ENCODE measurements at regions not wholly inside any gene's neighbourhood (a gene's known extent, or its start where the extent isn't known, plus 50 kb on each side); places are given as distances from the start of the nearest gene placed in this dataset.

- DNase-seq (ENCODE audit: low spot score in 2 of 2) (no peak), ATAC-seq (no peak)
- H3K36me3 Mint-ChIP-seq, result no peaks in the 10 kb centered on the region
- H3K27ac Mint-ChIP-seq, result no peak overlapping the region
- peaks cover 6 to 9% of the 10 kb centered on the region in 2 donors for H3K9me3 Mint-ChIP-seq
Measured at GRCh38 chr14:44030831-44031383, 476.2 kb downstream of the FSCB start.

GRCh38 chr14:44029933-44030332 is 477.1 kb downstream of the FSCB start:
- Mint-ChIP-seq H3K9me3 (peaks cover 6 to 9% of the 10 kb centered on the region in 2 donors), H3K27ac (no peak overlapping the region), H3K36me3 (no peaks in the 10 kb centered on the region)
- DNase-seq (ENCODE audit: low spot score in 2 of 2) (no peak), ATAC-seq (no peak)

- H3K27ac Mint-ChIP-seq, result no peak overlapping the region
- ATAC-seq, result no peak
- peaks cover 0 to 19% of the 10 kb centered on the region in 2 donors for H3K36me3 Mint-ChIP-seq
- DNase-seq (ENCODE audit: low spot score in 2 of 2), result no peak
- H3K9me3 Mint-ChIP-seq, result peaks cover 4 to 15% of the 10 kb centered on the region in 2 donors
Measured at GRCh38 chr14:44027397-44027796, 479.7 kb downstream of the FSCB start.

GRCh38 chr14:44010595-44010994 is 496.5 kb downstream of the FSCB start:
- no peak for ATAC-seq
- no peak overlapping the region for H3K27ac Mint-ChIP-seq
- no peaks in the 10 kb centered on the region for H3K36me3 Mint-ChIP-seq
- DNase-seq (ENCODE audit: low spot score in 2 of 2), result no peak
- peaks cover 28 to 35% of the 10 kb centered on the region in 2 donors for H3K9me3 Mint-ChIP-seq

- DNase-seq (ENCODE audit: low spot score in 2 of 2), result no peak
Measured at GRCh38 chr14:44010071-44010470, 497.0 kb downstream of the FSCB start.

GRCh38 chr14:44009642-44010041 is 497.4 kb downstream of the FSCB start:
- peaks cover 23 to 31% of the 10 kb centered on the region in 2 donors for H3K9me3 Mint-ChIP-seq

More at GRCh38 chr14:44010071-44010470, 497.0 kb downstream of the FSCB start:
- ATAC-seq, result no peak
- Mint-ChIP-seq H3K36me3 (no peaks in the 10 kb centered on the region), H3K27ac (no peak overlapping the region), H3K9me3 (peaks cover 24 to 31% of the 10 kb centered on the region in 2 donors)

GRCh38 chr14:43988989-43989388 is 518.1 kb downstream of the FSCB start:
- Mint-ChIP-seq H3K36me3 (no peaks in the 10 kb centered on the region), H3K27ac (no peak overlapping the region), H3K9me3 (peaks cover 12 to 20% of the 10 kb centered on the region in 2 donors)
- DNase-seq (ENCODE audit: low spot score in 2 of 2) (no peak), ATAC-seq (no peak)

More at GRCh38 chr14:44009642-44010041, 497.4 kb downstream of the FSCB start:
- H3K27ac Mint-ChIP-seq, result no peak overlapping the region
- peaks cover 0 to 4% of the 10 kb centered on the region in 2 donors for H3K36me3 Mint-ChIP-seq
- DNase-seq (ENCODE audit: low spot score in 2 of 2) (no peak), ATAC-seq (no peak)

GRCh38 chr14:43983721-43984120 is 523.4 kb downstream of the FSCB start:
- peaks cover 0 to 3% of the 10 kb centered on the region in 2 donors for H3K36me3 Mint-ChIP-seq
- peaks cover 15 to 27% of the 10 kb centered on the region in 2 donors for H3K9me3 Mint-ChIP-seq
- no peak for ATAC-seq
- H3K27ac Mint-ChIP-seq, result no peak overlapping the region
- DNase-seq (ENCODE audit: low spot score in 2 of 2), result no peak

GRCh38 chr14:43981135-43981768 is 525.8 kb downstream of the FSCB start:
- Mint-ChIP-seq H3K9me3 (peaks cover 16 to 29% of the 10 kb centered on the region in 2 donors), H3K36me3 (peaks cover 0 to 4% of the 10 kb centered on the region in 2 donors), H3K27ac (no peak overlapping the region)
- DNase-seq (ENCODE audit: low spot score in 2 of 2) (no peak), ATAC-seq (no peak)

- Mint-ChIP-seq H3K27ac (no peak overlapping the region), H3K36me3 (peaks cover 0 to 7% of the 10 kb centered on the region in 2 donors), H3K9me3 (peaks cover 15 to 16% of the 10 kb centered on the region in 2 donors)
- DNase-seq (ENCODE audit: low spot score in 2 of 2), result no peak
- ATAC-seq, result no peak
Measured at GRCh38 chr14:43956741-43957140, 550.3 kb downstream of the FSCB start.

GRCh38 chr14:43949400-43949799 is 557.7 kb downstream of the FSCB start:
- Mint-ChIP-seq H3K27ac (no peak overlapping the region), H3K9me3 (peaks cover 3 to 14% of the 10 kb centered on the region in 2 donors), H3K36me3 (no peaks in the 10 kb centered on the region)
- ATAC-seq (no peak), DNase-seq (ENCODE audit: low spot score in 2 of 2) (no peak)

- Mint-ChIP-seq H3K27ac (no peak overlapping the region), H3K36me3 (no peaks in the 10 kb centered on the region), H3K9me3 (peaks cover 11 to 17% of the 10 kb centered on the region in 2 donors)
- ATAC-seq (no peak), DNase-seq (ENCODE audit: low spot score in 2 of 2) (no peak)
Measured at GRCh38 chr14:43939836-43940235, 567.2 kb downstream of the FSCB start.

- H3K27ac Mint-ChIP-seq, result no peak overlapping the region
- DNase-seq (ENCODE audit: low spot score in 2 of 2) (no peak), ATAC-seq (no peak)
- peaks cover 11 to 17% of the 10 kb centered on the region in 2 donors for H3K9me3 Mint-ChIP-seq
- H3K36me3 Mint-ChIP-seq, result no peaks in the 10 kb centered on the region
Measured at GRCh38 chr14:43938588-43939281, 568.3 kb downstream of the FSCB start.

- peaks cover 8 to 11% of the 10 kb centered on the region in 2 donors for H3K9me3 Mint-ChIP-seq
- no peak overlapping the region for H3K27ac Mint-ChIP-seq
- no peak for ATAC-seq
- H3K36me3 Mint-ChIP-seq, result no peaks in the 10 kb centered on the region
- DNase-seq (ENCODE audit: low spot score in 2 of 2), result no peak
Measured at GRCh38 chr14:43937001-43937400, 570.1 kb downstream of the FSCB start.

- Mint-ChIP-seq H3K36me3 (no peaks in the 10 kb centered on the region), H3K27ac (no peak overlapping the region), H3K9me3 (peaks cover 7 to 19% of the 10 kb centered on the region in 2 donors)
- ATAC-seq (no peak), DNase-seq (ENCODE audit: low spot score in 2 of 2) (no peak)
Measured at GRCh38 chr14:43934102-43934501, 573.0 kb downstream of the FSCB start.

- H3K36me3 Mint-ChIP-seq, result peaks cover 0 to 8% of the 10 kb centered on the region in 2 donors
- no peak for DNase-seq (ENCODE audit: low spot score in 2 of 2)
- H3K9me3 Mint-ChIP-seq, result peaks cover 16 to 32% of the 10 kb centered on the region in 2 donors
- no peak for ATAC-seq
- no peak overlapping the region for H3K27ac Mint-ChIP-seq
Measured at GRCh38 chr14:43914041-43914693, 592.9 kb downstream of the FSCB start.

- ATAC-seq (no peak), DNase-seq (ENCODE audit: low spot score in 2 of 2) (no peak)
- Mint-ChIP-seq H3K36me3 (no peaks in the 10 kb centered on the region), H3K27ac (no peak overlapping the region), H3K9me3 (peaks cover 0 to 17% of the 10 kb centered on the region in 2 donors)
Measured at GRCh38 chr14:43903209-43903608, 603.9 kb downstream of the FSCB start.
